ENCODE measurements at regions not wholly inside any gene's neighbourhood (a gene's known extent, or its start where the extent isn't known, plus 50 kb on each side); places are given as distances from the start of the nearest gene placed in this dataset.

DNA sequence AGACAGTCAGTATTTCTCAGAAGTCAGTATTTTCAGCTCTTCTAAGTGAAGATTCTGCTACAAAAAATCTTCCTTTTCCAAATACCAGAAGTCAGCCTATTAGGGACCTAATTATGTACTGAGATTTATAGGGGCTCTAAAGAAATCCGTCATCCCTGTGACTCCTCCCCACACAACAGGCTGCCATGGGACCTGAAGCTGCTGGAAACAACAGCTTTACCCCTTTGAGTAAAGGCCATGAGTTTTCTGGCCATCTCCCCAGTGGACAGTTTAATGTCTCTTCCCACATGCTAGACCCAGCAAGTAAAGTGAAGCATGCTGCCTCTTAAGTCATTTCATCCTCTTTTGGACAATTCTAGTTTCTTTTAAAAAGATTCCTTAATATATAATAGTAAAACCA lies 255.7 kb upstream of the ACVR2A start:
- Histone ChIP-seq H3K9me3 (ENCODE audit: low read depth) (no peaks in the 10 kb centered on the region), H3K27ac (no peak overlapping the region), H3K27me3 (no peaks in the 10 kb centered on the region), H3K4me1 (ENCODE audit: low read depth) (no peaks in the 10 kb centered on the region), H3K36me3 (no peaks in the 10 kb centered on the region), H3K4me3 (no peak overlapping the region)
- TF ChIP-seq, protein P1, sequence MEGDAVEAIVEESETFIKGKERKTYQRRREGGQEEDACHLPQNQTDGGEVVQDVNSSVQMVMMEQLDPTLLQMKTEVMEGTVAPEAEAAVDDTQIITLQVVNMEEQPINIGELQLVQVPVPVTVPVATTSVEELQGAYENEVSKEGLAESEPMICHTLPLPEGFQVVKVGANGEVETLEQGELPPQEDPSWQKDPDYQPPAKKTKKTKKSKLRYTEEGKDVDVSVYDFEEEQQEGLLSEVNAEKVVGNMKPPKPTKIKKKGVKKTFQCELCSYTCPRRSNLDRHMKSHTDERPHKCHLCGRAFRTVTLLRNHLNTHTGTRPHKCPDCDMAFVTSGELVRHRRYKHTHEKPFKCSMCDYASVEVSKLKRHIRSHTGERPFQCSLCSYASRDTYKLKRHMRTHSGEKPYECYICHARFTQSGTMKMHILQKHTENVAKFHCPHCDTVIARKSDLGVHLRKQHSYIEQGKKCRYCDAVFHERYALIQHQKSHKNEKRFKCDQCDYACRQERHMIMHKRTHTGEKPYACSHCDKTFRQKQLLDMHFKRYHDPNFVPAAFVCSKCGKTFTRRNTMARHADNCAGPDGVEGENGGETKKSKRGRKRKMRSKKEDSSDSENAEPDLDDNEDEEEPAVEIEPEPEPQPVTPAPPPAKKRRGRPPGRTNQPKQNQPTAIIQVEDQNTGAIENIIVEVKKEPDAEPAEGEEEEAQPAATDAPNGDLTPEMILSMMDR (IDR thresholded peaks at IDR 0.05; ENCODE audit: low read depth, low read length), result no peak
- DNase-seq (ENCODE audit: low read depth in 1 of 2, low spot score in 1 of 2), result no peak

DNA sequence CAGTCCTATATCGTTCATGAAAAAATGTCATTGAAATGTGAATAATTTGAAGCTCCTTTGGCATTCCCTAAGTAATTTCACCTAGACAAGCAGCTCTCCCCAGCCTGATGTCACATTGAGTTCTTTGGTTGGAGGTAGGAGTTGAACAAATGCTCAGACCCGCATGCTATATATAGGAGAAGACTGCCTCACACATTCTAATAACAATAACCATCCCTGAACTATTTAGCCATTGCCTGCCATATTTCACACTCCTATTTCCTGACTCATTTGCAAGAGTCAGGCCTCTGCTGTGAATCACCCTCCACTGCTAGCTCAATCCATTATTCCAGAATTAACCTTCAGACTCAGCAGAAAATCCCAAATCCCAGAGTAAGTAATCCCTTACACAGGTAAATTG lies 256.6 kb upstream of the ACVR2A start:
- Histone ChIP-seq H3K4me1 (ENCODE audit: low read depth) (no peaks in the 10 kb centered on the region), H3K36me3 (no peaks in the 10 kb centered on the region), H3K27me3 (no peaks in the 10 kb centered on the region), H3K9me3 (ENCODE audit: low read depth) (no peaks in the 10 kb centered on the region), H3K27ac (no peak overlapping the region), H3K4me3 (no peak overlapping the region)
- TF ChIP-seq, protein P1 (IDR thresholded peaks at IDR 0.05; ENCODE audit: low read depth, low read length), result no peak
- peak in 1 of 2 donors; percentile 28 for DNase-seq (ENCODE audit: low read depth in 1 of 2, low spot score in 1 of 2)

DNA sequence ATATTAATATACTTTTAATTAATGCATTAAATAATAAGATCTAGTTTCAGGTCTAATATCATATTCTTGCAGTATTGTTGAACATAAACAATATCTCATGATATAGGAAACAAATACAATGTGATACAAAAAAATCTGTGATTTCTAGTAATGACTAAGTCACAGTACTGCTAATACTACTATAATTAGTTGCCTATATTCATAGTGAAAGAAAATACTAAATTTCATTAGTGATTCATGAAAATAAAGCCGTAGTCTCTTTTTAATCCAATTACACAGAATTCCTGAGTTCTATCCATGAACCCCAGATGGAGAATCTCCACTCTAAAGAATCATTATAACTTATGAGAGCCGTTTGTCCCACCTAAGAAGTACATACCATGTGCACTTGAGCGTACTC lies 266.3 kb upstream of the ACVR2A start:
- Histone ChIP-seq H3K27ac (no peak overlapping the region), H3K4me3 (no peak overlapping the region), H3K9me3 (ENCODE audit: low read depth) (no peaks in the 10 kb centered on the region), H3K27me3 (no peaks in the 10 kb centered on the region), H3K4me1 (ENCODE audit: low read depth) (no peaks in the 10 kb centered on the region), H3K36me3 (no peaks in the 10 kb centered on the region)
- no peak for DNase-seq (ENCODE audit: low read depth in 1 of 2, low spot score in 1 of 2)
- TF ChIP-seq, protein P1 (IDR thresholded peaks at IDR 0.05; ENCODE audit: low read depth, low read length), result no peak

DNA sequence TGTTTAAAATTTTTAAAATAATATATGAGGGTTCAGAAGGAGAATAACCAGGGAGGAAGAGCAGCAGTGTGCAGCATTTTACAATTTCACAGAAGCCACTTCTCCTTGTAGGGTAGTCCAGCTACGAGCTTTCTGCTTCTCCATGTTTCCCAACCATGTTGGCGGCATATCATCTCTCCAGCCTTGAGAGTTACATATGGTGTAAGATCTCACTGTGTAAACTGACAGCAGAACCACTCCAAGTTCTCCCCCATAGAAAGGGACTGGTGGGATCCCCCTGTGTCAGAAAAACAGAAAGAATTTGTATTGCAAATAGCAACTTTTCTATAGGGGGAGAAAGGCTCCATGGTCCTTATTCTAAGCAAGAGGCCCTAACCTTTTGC lies 266.8 kb upstream of the ACVR2A start:
- Histone ChIP-seq H3K4me3 (no peak overlapping the region), H3K4me1 (ENCODE audit: low read depth) (no peaks in the 10 kb centered on the region), H3K27me3 (no peaks in the 10 kb centered on the region), H3K9me3 (ENCODE audit: low read depth) (no peaks in the 10 kb centered on the region), H3K27ac (no peak overlapping the region), H3K36me3 (no peaks in the 10 kb centered on the region)
- TF ChIP-seq, protein P1 (IDR thresholded peaks at IDR 0.05; ENCODE audit: low read depth, low read length), result no peak
- DNase-seq (ENCODE audit: low read depth in 1 of 2, low spot score in 1 of 2), result no peak

DNA sequence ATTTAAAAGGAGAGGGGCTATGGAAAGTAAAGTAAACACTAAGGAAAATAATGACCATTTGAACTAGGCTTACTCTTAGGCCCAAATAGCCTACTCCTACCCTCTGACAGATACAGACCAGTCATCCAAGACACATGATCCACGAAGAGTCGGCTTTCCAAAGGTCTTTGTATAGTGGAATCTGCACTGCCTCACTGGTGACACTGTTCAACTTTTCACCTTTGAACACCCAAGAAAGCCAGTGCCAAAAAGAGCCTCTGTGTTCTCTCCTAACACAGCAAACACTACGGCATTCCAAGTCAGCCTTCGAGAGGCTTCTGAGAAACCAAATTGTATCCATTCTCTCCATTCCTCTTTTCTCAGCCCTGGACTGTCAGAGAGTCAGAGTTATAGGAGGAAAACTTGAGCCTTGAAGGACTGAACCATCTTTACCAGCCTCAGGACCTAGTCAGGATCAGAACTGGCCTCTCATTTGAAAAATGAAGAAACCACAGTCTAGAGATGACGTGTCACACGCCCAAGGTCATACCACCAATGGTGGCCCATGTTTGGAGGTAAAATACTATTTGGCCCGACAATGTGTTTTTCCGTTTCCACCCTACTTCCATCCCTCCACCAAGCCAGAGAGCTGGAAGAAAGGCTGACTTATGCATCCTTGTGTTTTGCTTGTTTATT lies 267.4 kb upstream of the ACVR2A start:
- TF ChIP-seq, protein P1 (IDR thresholded peaks at IDR 0.05; ENCODE audit: low read depth, low read length), result no peak

More for the DNA sequence above, 267.4 kb upstream of the ACVR2A start:
- Histone ChIP-seq H3K9me3 (ENCODE audit: low read depth) (no peaks in the 10 kb centered on the region), H3K4me3 (no peak overlapping the region), H3K27me3 (no peaks in the 10 kb centered on the region), H3K4me1 (ENCODE audit: low read depth) (no peaks in the 10 kb centered on the region), H3K27ac (no peak overlapping the region), H3K36me3 (no peaks in the 10 kb centered on the region)
- no peak for DNase-seq (ENCODE audit: low read depth in 1 of 2, low spot score in 1 of 2)
